ENCODE measurements at regions not wholly inside any gene's neighbourhood (a gene's known extent, or its start where the extent isn't known, plus 50 kb on each side); places are given as distances from the start of the nearest gene placed in this dataset.

DNA sequence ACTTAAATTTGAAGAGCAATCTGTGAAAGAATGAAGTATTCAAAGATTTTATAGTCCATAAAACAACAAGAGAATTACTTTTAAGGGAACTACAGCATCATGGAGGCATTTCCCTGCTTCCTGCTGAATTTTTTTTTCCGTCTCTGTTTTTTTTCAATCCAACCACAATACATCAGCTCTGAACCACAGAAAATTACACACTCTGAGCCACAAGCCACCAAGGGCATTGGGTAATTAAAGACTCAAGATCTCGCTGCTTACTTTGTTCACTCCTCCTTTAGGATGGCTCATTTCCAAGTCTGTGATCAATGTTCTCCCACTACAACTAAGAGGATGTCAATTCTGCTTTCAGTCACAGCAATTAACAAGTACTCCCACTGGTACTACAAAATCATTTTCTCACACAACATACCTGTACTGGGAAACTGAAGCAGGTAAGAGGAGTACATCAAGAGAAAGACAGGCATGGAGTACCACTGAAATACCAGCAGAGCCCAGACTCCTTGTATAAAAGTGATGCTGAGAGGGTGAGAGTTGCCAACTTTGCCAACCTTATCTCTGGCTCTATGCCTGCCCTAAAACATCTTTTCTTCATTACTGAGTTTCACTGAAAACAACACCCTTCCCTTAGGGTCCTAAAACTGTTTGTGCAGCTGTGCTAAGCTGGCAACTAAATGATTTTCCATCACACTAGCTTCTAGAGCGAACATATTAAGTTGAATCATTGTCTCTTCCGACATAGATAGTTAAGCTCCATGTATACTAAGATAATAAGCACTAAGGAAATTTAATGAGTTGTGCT is 105.8 kb upstream of the MAGEB18 start:
- Histone ChIP-seq H3K4me2 (ENCODE audit: low read depth, low read length) (no peak overlapping the region), H3K36me3 (ENCODE audit: control insufficient read depth, insufficient read depth, low read length) (no peaks in the 10 kb centered on the region), H3K9ac (ENCODE audit: low read depth, low read length) (no peak overlapping the region), H3K27ac (ENCODE audit: insufficient read depth, low read length) (no peak overlapping the region), H3K9me3 (ENCODE audit: control insufficient read depth, insufficient read depth, low read length) (no peaks in the 10 kb centered on the region), H3K14ac (replicated peaks; ENCODE audit: low read depth, low read length) (no peak overlapping the region), H2BK5ac (ENCODE audit: low read depth, low read length, poor library complexity, severe bottlenecking) (no peak overlapping the region), H4K5ac (ENCODE audit: low read depth, low read length) (no peak overlapping the region), H2AK9ac (replicated peaks; ENCODE audit: low read depth, low read length, poor library complexity) (no peak overlapping the region), H4K8ac (ENCODE audit: low read depth in 2 of 2, low read length in 2 of 2) (no peak overlapping the region), H3K23ac (ENCODE audit: low read depth, low read length) (no peak overlapping the region), H2BK20ac (ENCODE audit: low read depth, low read length) (no peak overlapping the region), H4K91ac (ENCODE audit: insufficient read depth, low read depth, low read length) (no peak overlapping the region), H3K4ac (ENCODE audit: low read depth, low read length) (no peak overlapping the region), H2BK120ac (ENCODE audit: low read depth, low read length) (no peak overlapping the region), H2AK5ac (ENCODE audit: low read depth, low read length) (no peak overlapping the region), H3K4me3 (ENCODE audit: insufficient read depth, low read depth, low read length) (no peak overlapping the region), H3K27me3 (ENCODE audit: control insufficient read depth, insufficient read depth, low read length) (no peaks in the 10 kb centered on the region), H2BK15ac (ENCODE audit: low read depth, low read length) (no peak overlapping the region), H3K79me1 (ENCODE audit: low read depth in 1 of 2, low read length in 2 of 2) (no peaks in the 10 kb centered on the region), H3K56ac (ENCODE audit: extremely low read depth, insufficient read depth, low read length) (no peak overlapping the region), H3K18ac (ENCODE audit: low read depth, low read length) (no peak overlapping the region), H3K4me1 (ENCODE audit: control insufficient read depth, insufficient read depth, low read length) (no peaks in the 10 kb centered on the region), H4K20me1 (ENCODE audit: insufficient read depth, low read length) (no peaks in the 10 kb centered on the region), H2AFZ (replicated peaks; ENCODE audit: low read length, poor library complexity) (no peak overlapping the region), H3K9me1 (ENCODE audit: insufficient read depth, low read length) (no peaks in the 10 kb centered on the region)
- TF ChIP-seq FOS (IDR thresholded peaks at IDR 0.05; ENCODE audit: low read depth, low read length) (no peak), MXI1 (IDR thresholded peaks at IDR 0.05; ENCODE audit: borderline replicate concordance, low read depth, low read length) (no peak), BHLHE40 (IDR thresholded peaks at IDR 0.05; ENCODE audit: low read depth, low read length) (no peak), RCOR1 (IDR thresholded peaks at IDR 0.05; ENCODE audit: insufficient replicate concordance, low read length) (no peak), SMC3 (IDR thresholded peaks at IDR 0.05; ENCODE audit: low read depth, low read length) (no peak), CTCF (conservative IDR thresholded peaks at IDR 0.05; ENCODE audit: low read depth, low read length) (no peak), NFE2L2 (IDR thresholded peaks at IDR 0.05; ENCODE audit: low read depth, low read length) (no peak), CEBPB (IDR thresholded peaks at IDR 0.05; ENCODE audit: low read depth, low read length) (no peak), USF2 (IDR thresholded peaks at IDR 0.05; ENCODE audit: low read depth, low read length) (no peak), MAFK (IDR thresholded peaks at IDR 0.05; ENCODE audit: low read depth, low read length) (no peak), MAZ (IDR thresholded peaks at IDR 0.05; ENCODE audit: borderline replicate concordance, low read depth, low read length) (no peak), POLR2A (IDR thresholded peaks at IDR 0.05; ENCODE audit: low read depth, low read length) (no peak), RFX5 (IDR thresholded peaks at IDR 0.05; ENCODE audit: low read depth, low read length) (no peak), RAD21 (IDR thresholded peaks at IDR 0.05; ENCODE audit: low read length) (no peak), CHD1 (IDR thresholded peaks at IDR 0.05; ENCODE audit: low read depth, low read length) (no peak), ELK1 (IDR thresholded peaks at IDR 0.05; ENCODE audit: borderline replicate concordance, low read depth, low read length) (no peak)
- intact Hi-C loops (cut with micrococcal nuclease), result no loop called here
- dilution Hi-C loops (cut with HindIII; ENCODE audit: low sequenced_read_pairs, unreplicated experiment), result no loop called here
- in situ Hi-C loops (cut with MboI; ENCODE audit: low sequenced_read_pairs), result no loop called here
- POLR2A ChIA-PET (ENCODE audit: unreplicated experiment), result no interaction called here
- CTCF ChIA-PET, result no interaction called here
- no peak for DNase-seq
- WGBS, 2 experiments (ENCODE audit: extremely low coverage in 2 of 2, insufficient read length in 1 of 2), result 43% methylated on average over 1 of the region's 4 CpGs; no CpG with 5 or more reads in 1 of the 2 experiments
- no peak for ATAC-seq (ENCODE audit: low read depth)
- BruUV-seq (replicated peaks), result no TSS peak

Measured in IMR-90 (cell line).